Esophagus muscularis mucosa (tissue), 4 donors: ENCODE measurements at regions not wholly inside any gene's neighbourhood (a gene's known extent, or its start where the extent isn't known, plus 50 kb on each side); places are given as distances from the start of the nearest gene placed in this dataset.

ENCODE experiments used
- CTCF ChIP-seq, 3 experiments: fragments of 200-600 bp in 2 of 3; fragments of 450-650 bp in 1 of 3; sonication (generic) in 2 of 3; IDR thresholded peaks; one replicate each; pipeline ENCODE4 v1.5.1; 2017 to 2019; ENCODE audit warnings: antibody characterized with exemption in 3 of 3, mild to moderate bottlenecking in 2 of 3, moderate library complexity in 1 of 3
- EP300 ChIP-seq: sonication (generic); formaldehyde crosslinking; IDR thresholded peaks from one replicate; pipeline ENCODE4 v1.6.1; 2017; ENCODE audit warnings: antibody characterized with exemption
- POLR2A ChIP-seq: fragments of 450-650 bp; IDR thresholded peaks from one replicate; pipeline ENCODE4 v1.6.1; 2017; ENCODE audit warnings: antibody characterized with exemption, moderate library complexity, mild to moderate bottlenecking, low read depth

- TF ChIP-seq CTCF (IDR thresholded peaks at IDR 0.05) (no peak), POLR2A (no peak), EP300 (no peak)
Observed at GRCh38 chr7:142428094-142428493, 170.2 kb upstream of the PRSS58 start.
